GM23338 (cell line): ENCODE measurements at regions not wholly inside any gene's neighbourhood (a gene's known extent, or its start where the extent isn't known, plus 50 kb on each side); places are given as distances from the start of the nearest gene placed in this dataset.

ENCODE experiments used
- ATAC-seq: fragments of 200-7000 bp; cut with Tn5 transposase; 3 replicates; pipeline ENCODE4 v1.9.1; 2020
- DNase-seq: peaks from one replicate; pipeline ENCODE4 v3.0.0-alpha.2; 2015; ENCODE audit warnings: low spot score
- H2AFZ ChIP-seq: fragments of 200-600 bp; sonication (generic); 2 replicates; pipeline ENCODE4 v1.8.0; 2016; ENCODE audit warnings: antibody characterized with exemption, mild to moderate bottlenecking, moderate library complexity
- H3F3A ChIP-seq: fragments of 200-600 bp; sonication (generic); replicated peaks from 2 replicates; pipeline ENCODE4 v1.8.0; 2017; ENCODE audit warnings: antibody characterized with exemption, mixed run types, low read depth
- H3K27ac ChIP-seq: fragments of 200-600 bp; sonication (generic); 2 replicates; pipeline ENCODE4 v1.6.1; 2016; ENCODE audit warnings: low read depth
- H3K27me3 ChIP-seq: fragments of 200-600 bp; sonication (generic); 2 replicates; pipeline ENCODE4 v1.8.0; 2016; ENCODE audit warnings: mild to moderate bottlenecking, mixed run types, moderate library complexity; ENCODE audit not compliant: insufficient read depth
- H3K36me3 ChIP-seq: fragments of 200-600 bp; sonication (generic); 2 replicates; pipeline ENCODE4 v1.8.0; 2016; ENCODE audit warnings: mild to moderate bottlenecking; ENCODE audit not compliant: insufficient read depth
- H3K4me1 ChIP-seq: fragments of 200-600 bp; sonication (generic); 2 replicates; pipeline ENCODE4 v1.8.0; 2016; ENCODE audit warnings: mild to moderate bottlenecking, moderate library complexity; ENCODE audit not compliant: insufficient read depth
- H3K4me2 ChIP-seq: fragments of 200-600 bp; sonication (generic); 2 replicates; pipeline ENCODE4 v1.7.1; 2017; ENCODE audit warnings: mixed run types
- H3K4me3 ChIP-seq: fragments of 200-600 bp; sonication (generic); 2 replicates; pipeline ENCODE4 v1.6.1; 2016; ENCODE audit warnings: mixed run types
- H3K79me2 ChIP-seq: fragments of 200-600 bp; sonication (generic); replicated peaks from 2 replicates; pipeline ENCODE4 v1.8.0; 2017; ENCODE audit warnings: mild to moderate bottlenecking; ENCODE audit not compliant: insufficient read depth
- H3K9me2 ChIP-seq: fragments of 200-600 bp; sonication (generic); 2 replicates; pipeline ENCODE4 v1.8.0; 2017; ENCODE audit not compliant: insufficient read depth
- H4K20me1 ChIP-seq: fragments of 200-600 bp; sonication (generic); replicated peaks from 2 replicates; pipeline ENCODE4 v1.8.0; 2017; ENCODE audit warnings: mild to moderate bottlenecking; ENCODE audit not compliant: insufficient read depth
- H3K27ac Mint-ChIP-seq: 2 replicates; pipeline ENCODE4 v1.8.0; 2020; ENCODE audit warnings: inconsistent platforms, mild to moderate bottlenecking, moderate library complexity, mixed read lengths
- H3K27me3 Mint-ChIP-seq: 3 replicates; pipeline ENCODE4 v1.8.0; 2022; ENCODE audit warnings: low read depth, mild to moderate bottlenecking, moderate library complexity, mixed read lengths, inconsistent platforms; ENCODE audit not compliant: insufficient read depth, poor library complexity
- H3K36me3 Mint-ChIP-seq: 3 replicates; pipeline ENCODE4 v1.8.0; 2021; ENCODE audit warnings: low read depth, mild to moderate bottlenecking, inconsistent platforms, moderate library complexity, mixed read lengths
- H3K4me1 Mint-ChIP-seq: 3 replicates; pipeline ENCODE4 v1.8.0; 2020; ENCODE audit warnings: mild to moderate bottlenecking, inconsistent platforms, mixed read lengths
- H3K4me3 Mint-ChIP-seq: 3 replicates; pipeline ENCODE4 v1.8.0; 2021; ENCODE audit warnings: moderate library complexity, mild to moderate bottlenecking, inconsistent platforms, mixed read lengths
- H3K9me3 Mint-ChIP-seq: 3 replicates; pipeline ENCODE4 v1.8.0; 2020; ENCODE audit warnings: moderate library complexity, mild to moderate bottlenecking, inconsistent platforms, mixed read lengths
- CREB1 ChIP-seq: fragments of 250-450 bp; sonication (Bioruptor Pico); IDR thresholded peaks from 2 replicates; pipeline ENCODE4 v1.5.0; 2020; ENCODE audit warnings: low read depth, mild to moderate bottlenecking, moderate library complexity
- EZH2 ChIP-seq: fragments of 200-600 bp; sonication (generic); IDR thresholded peaks from one replicate; pipeline ENCODE4 v1.8.0; 2017; ENCODE audit warnings: antibody characterized with exemption, mild to moderate bottlenecking, low read depth; ENCODE audit not compliant: unreplicated experiment
- EZH2phosphoT487 ChIP-seq: fragments of 200-600 bp; sonication (generic); IDR thresholded peaks from one replicate; pipeline ENCODE4 v1.8.1; 2018; ENCODE audit warnings: antibody characterized with exemption; ENCODE audit not compliant: unreplicated experiment
- JUNB ChIP-seq: IDR thresholded peaks from one replicate; pipeline ENCODE4 v1.6.1; 2016; ENCODE audit warnings: antibody characterized with exemption; ENCODE audit not compliant: unreplicated experiment
- NANOG ChIP-seq: IDR thresholded peaks from 2 replicates; pipeline ENCODE4 v1.6.1; 2016; ENCODE audit warnings: antibody characterized with exemption, borderline replicate concordance
- POLR2AphosphoS5 ChIP-seq: IDR thresholded peaks from 2 replicates; pipeline ENCODE4 v1.6.1; 2016; ENCODE audit warnings: antibody characterized with exemption, low read depth
- STAT1 ChIP-seq: IDR thresholded peaks from one replicate; pipeline ENCODE4 v1.6.1; 2016; ENCODE audit warnings: antibody characterized with exemption; ENCODE audit not compliant: unreplicated experiment
- ZNF331 ChIP-seq: fragments of 250-450 bp; sonication (Bioruptor Pico); IDR thresholded peaks from 2 replicates; pipeline ENCODE4 v1.5.0; 2020; ENCODE audit warnings: low read depth, mild to moderate bottlenecking, moderate library complexity
- TF ChIP-seq, protein P1 (sequence below): fragments of 250-450 bp; sonication (Bioruptor Pico); IDR thresholded peaks from 2 replicates; pipeline ENCODE4 v1.5.0; 2020; ENCODE audit warnings: mild to moderate bottlenecking, moderate library complexity
- TF ChIP-seq, protein P2 (sequence below), 2 experiments: fragments of 200-600 bp in 1 of 2; sonication (generic) in 1 of 2; conservative IDR thresholded peaks; 2 replicates each; pipeline versions ENCODE4 v1.5.1 to v1.6.1; 2016 to 2017; ENCODE audit warnings: antibody characterized with exemption in 2 of 2, low read depth in 2 of 2, mild to moderate bottlenecking in 2 of 2, moderate library complexity in 1 of 2
- TF ChIP-seq, protein P3 (sequence below): IDR thresholded peaks from 2 replicates; pipeline ENCODE4 v1.6.1; 2016; ENCODE audit warnings: antibody characterized with exemption
- TF ChIP-seq, protein P4 (sequence below): IDR thresholded peaks from one replicate; pipeline ENCODE4 v1.6.1; 2018; ENCODE audit warnings: antibody characterized with exemption; ENCODE audit not compliant: unreplicated experiment

DNA sequence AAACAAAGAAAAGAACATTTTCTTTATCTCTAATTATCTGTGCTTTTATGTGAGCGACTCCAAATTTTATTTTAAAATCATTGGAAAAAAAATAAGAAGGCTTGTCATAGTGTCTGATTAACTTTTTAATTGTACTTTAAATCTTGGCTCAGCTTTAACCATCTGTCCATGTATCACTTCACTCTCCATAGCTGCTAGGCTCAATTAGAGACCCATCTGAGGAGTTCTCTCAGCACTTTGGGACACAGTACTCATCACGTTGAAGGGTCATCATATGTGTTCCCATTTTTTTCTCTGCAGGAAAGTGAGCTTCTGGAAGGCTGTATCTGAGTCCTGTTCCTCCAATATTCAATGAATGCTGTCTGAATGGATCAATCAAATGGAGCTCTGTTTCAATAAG, 908.5 kb upstream of the ROBO1 start:
- no peak overlapping the region for H3K4me2 ChIP-seq
- DNase-seq, result no peak
- no peak for ATAC-seq
- Mint-ChIP-seq H3K4me1 (no peaks in the 10 kb centered on the region; the same call in 2 of the 3 replicates), H3K27me3 (no peaks in the 10 kb centered on the region), H3K4me3 (no peak overlapping the region), H3K9me3 (no peaks in the 10 kb centered on the region), H3K36me3 (no peaks in the 10 kb centered on the region), H3K27ac (no peak overlapping the region)
- H3K27ac ChIP-seq, result no peak overlapping the region
- H3K36me3 ChIP-seq, result no peaks in the 10 kb centered on the region
- no peaks in the 10 kb centered on the region for H3K79me2 ChIP-seq
- H3K27me3 ChIP-seq, result no peaks in the 10 kb centered on the region
- TF ChIP-seq, protein P1, sequence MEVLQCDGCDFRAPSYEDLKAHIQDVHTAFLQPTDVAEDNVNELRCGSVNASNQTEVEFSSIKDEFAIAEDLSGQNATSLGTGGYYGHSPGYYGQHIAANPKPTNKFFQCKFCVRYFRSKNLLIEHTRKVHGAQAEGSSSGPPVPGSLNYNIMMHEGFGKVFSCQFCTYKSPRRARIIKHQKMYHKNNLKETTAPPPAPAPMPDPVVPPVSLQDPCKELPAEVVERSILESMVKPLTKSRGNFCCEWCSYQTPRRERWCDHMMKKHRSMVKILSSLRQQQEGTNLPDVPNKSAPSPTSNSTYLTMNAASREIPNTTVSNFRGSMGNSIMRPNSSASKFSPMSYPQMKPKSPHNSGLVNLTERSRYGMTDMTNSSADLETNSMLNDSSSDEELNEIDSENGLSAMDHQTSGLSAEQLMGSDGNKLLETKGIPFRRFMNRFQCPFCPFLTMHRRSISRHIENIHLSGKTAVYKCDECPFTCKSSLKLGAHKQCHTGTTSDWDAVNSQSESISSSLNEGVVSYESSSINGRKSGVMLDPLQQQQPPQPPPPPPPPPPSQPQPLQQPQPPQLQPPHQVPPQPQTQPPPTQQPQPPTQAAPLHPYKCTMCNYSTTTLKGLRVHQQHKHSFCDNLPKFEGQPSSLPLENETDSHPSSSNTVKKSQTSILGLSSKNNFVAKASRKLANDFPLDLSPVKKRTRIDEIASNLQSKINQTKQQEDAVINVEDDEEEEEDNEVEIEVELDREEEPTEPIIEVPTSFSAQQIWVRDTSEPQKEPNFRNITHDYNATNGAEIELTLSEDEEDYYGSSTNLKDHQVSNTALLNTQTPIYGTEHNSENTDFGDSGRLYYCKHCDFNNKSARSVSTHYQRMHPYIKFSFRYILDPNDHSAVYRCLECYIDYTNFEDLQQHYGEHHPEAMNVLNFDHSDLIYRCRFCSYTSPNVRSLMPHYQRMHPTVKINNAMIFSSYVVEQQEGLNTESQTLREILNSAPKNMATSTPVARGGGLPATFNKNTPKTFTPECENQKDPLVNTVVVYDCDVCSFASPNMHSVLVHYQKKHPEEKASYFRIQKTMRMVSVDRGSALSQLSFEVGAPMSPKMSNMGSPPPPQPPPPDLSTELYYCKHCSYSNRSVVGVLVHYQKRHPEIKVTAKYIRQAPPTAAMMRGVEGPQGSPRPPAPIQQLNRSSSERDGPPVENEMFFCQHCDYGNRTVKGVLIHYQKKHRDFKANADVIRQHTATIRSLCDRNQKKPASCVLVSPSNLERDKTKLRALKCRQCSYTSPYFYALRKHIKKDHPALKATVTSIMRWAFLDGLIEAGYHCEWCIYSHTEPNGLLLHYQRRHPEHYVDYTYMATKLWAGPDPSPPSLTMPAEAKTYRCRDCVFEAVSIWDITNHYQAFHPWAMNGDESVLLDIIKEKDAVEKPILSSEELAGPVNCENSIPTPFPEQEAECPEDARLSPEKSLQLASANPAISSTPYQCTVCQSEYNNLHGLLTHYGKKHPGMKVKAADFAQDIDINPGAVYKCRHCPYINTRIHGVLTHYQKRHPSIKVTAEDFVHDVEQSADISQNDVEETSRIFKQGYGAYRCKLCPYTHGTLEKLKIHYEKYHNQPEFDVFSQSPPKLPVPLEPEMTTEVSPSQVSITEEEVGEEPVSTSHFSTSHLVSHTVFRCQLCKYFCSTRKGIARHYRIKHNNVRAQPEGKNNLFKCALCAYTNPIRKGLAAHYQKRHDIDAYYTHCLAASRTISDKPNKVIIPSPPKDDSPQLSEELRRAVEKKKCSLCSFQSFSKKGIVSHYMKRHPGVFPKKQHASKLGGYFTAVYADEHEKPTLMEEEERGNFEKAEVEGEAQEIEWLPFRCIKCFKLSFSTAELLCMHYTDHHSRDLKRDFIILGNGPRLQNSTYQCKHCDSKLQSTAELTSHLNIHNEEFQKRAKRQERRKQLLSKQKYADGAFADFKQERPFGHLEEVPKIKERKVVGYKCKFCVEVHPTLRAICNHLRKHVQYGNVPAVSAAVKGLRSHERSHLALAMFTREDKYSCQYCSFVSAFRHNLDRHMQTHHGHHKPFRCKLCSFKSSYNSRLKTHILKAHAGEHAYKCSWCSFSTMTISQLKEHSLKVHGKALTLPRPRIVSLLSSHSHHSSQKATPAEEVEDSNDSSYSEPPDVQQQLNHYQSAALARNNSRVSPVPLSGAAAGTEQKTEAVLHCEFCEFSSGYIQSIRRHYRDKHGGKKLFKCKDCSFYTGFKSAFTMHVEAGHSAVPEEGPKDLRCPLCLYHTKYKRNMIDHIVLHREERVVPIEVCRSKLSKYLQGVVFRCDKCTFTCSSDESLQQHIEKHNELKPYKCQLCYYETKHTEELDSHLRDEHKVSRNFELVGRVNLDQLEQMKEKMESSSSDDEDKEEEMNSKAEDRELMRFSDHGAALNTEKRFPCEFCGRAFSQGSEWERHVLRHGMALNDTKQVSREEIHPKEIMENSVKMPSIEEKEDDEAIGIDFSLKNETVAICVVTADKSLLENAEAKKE, result no peak
- TF ChIP-seq EZH2 (no peak), CREB1 (CRISPR knock-in tag) (no peak), ZNF331 (CRISPR knock-in tag) (no peak), EZH2phosphoT487 (no peak), JUNB (no peak), NANOG (no peak), STAT1 (no peak), POLR2AphosphoS5 (no peak)
- TF ChIP-seq, protein P2, sequence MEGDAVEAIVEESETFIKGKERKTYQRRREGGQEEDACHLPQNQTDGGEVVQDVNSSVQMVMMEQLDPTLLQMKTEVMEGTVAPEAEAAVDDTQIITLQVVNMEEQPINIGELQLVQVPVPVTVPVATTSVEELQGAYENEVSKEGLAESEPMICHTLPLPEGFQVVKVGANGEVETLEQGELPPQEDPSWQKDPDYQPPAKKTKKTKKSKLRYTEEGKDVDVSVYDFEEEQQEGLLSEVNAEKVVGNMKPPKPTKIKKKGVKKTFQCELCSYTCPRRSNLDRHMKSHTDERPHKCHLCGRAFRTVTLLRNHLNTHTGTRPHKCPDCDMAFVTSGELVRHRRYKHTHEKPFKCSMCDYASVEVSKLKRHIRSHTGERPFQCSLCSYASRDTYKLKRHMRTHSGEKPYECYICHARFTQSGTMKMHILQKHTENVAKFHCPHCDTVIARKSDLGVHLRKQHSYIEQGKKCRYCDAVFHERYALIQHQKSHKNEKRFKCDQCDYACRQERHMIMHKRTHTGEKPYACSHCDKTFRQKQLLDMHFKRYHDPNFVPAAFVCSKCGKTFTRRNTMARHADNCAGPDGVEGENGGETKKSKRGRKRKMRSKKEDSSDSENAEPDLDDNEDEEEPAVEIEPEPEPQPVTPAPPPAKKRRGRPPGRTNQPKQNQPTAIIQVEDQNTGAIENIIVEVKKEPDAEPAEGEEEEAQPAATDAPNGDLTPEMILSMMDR (conservative IDR thresholded peaks at IDR 0.05; ENCODE audit: low read depth in 2 of 2), result no peak
- TF ChIP-seq, protein P3, sequence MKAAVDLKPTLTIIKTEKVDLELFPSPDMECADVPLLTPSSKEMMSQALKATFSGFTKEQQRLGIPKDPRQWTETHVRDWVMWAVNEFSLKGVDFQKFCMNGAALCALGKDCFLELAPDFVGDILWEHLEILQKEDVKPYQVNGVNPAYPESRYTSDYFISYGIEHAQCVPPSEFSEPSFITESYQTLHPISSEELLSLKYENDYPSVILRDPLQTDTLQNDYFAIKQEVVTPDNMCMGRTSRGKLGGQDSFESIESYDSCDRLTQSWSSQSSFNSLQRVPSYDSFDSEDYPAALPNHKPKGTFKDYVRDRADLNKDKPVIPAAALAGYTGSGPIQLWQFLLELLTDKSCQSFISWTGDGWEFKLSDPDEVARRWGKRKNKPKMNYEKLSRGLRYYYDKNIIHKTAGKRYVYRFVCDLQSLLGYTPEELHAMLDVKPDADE, result no peak
- TF ChIP-seq, protein P4, sequence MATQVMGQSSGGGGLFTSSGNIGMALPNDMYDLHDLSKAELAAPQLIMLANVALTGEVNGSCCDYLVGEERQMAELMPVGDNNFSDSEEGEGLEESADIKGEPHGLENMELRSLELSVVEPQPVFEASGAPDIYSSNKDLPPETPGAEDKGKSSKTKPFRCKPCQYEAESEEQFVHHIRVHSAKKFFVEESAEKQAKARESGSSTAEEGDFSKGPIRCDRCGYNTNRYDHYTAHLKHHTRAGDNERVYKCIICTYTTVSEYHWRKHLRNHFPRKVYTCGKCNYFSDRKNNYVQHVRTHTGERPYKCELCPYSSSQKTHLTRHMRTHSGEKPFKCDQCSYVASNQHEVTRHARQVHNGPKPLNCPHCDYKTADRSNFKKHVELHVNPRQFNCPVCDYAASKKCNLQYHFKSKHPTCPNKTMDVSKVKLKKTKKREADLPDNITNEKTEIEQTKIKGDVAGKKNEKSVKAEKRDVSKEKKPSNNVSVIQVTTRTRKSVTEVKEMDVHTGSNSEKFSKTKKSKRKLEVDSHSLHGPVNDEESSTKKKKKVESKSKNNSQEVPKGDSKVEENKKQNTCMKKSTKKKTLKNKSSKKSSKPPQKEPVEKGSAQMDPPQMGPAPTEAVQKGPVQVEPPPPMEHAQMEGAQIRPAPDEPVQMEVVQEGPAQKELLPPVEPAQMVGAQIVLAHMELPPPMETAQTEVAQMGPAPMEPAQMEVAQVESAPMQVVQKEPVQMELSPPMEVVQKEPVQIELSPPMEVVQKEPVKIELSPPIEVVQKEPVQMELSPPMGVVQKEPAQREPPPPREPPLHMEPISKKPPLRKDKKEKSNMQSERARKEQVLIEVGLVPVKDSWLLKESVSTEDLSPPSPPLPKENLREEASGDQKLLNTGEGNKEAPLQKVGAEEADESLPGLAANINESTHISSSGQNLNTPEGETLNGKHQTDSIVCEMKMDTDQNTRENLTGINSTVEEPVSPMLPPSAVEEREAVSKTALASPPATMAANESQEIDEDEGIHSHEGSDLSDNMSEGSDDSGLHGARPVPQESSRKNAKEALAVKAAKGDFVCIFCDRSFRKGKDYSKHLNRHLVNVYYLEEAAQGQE, result no peak
- no peaks in the 10 kb centered on the region for H3F3A ChIP-seq
- H3K4me1 ChIP-seq, result no peaks in the 10 kb centered on the region
- no peak overlapping the region for H2AFZ ChIP-seq
- H4K20me1 ChIP-seq, result no peaks in the 10 kb centered on the region
- no peaks in the 10 kb centered on the region for H3K9me2 ChIP-seq
- H3K4me3 ChIP-seq, result no peak overlapping the region
